ENCODE measurements at regions not wholly inside any gene's neighbourhood (a gene's known extent, or its start where the extent isn't known, plus 50 kb on each side); places are given as distances from the start of the nearest gene placed in this dataset.
"Not testable (repeated sequence)": the region's sequence is repeated elsewhere in the genome, so short reads cannot be mapped to it uniquely, and the experiment has no call there.

GRCh38 chr14:98915625-98916024, 356.4 kb downstream of the BCL11B start:
- no peak for DNase-seq

DNA sequence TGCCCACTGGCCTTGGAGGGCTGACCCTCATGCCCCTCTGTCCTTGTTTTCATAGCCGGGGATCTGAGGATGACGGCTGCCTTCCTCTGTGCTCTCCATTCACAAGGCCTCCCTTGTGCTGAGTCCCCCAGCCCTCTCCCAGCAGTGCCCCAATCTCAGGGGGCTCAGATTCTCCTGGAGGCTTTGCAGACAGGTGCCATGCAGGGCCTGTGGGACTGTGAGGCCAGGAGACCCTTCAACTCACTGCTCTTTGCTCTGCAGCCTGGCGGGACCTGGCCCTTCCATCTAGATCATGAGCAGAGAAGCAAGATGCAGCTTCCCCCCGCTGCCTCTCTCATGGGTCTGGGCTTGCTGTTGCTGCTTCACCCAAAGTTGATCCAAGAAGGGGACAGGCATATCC, 356.0 kb downstream of the BCL11B start:
- no peak for DNase-seq

DNA sequence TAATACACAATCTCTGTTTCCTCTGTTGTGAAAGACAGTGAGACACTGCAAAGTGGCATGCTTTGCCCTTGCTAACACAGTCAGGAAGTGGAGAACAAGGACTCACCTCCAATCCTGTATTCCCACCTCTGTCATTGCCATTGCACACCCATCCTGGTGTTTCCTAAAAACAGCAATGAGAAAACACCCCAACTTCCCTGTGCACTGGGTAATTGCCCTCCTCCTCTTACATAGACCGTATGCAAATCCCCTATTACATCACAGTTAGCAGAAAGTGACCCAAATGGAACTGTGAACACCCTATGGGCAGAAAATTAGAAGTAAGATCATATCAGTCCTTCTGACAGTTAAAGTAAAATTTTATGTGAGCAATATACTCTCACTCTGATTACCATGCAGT, 355.5 kb downstream of the BCL11B start:
- DNase-seq, result no peak

GRCh38 chr14:98919434-98919833, 352.6 kb downstream of the BCL11B start:
- DNase-seq, result no peak

- not testable (repeated sequence) for DNase-seq
Observed at GRCh38 chr14:98921306-98921705, 350.7 kb downstream of the BCL11B start.

DNA sequence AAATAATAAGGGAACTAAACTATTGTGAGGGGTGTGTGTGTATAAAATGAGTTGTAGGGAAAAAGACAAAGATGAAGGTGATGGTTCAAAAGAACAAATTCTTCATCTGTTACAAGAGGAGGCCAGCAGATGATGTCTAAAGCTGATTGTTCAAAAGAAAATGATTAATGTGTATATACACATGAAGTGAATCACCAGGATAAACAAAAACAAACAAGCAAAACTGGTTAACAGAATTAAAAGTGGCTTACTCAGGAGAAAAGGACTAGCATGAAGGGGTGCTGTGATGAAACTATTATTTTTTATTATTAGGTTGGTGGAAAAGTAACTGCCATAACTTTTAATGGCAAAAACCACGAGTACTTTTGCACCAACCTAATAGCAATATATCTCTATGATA, 348.4 kb downstream of the BCL11B start:
- DNase-seq, result no peak

DNA sequence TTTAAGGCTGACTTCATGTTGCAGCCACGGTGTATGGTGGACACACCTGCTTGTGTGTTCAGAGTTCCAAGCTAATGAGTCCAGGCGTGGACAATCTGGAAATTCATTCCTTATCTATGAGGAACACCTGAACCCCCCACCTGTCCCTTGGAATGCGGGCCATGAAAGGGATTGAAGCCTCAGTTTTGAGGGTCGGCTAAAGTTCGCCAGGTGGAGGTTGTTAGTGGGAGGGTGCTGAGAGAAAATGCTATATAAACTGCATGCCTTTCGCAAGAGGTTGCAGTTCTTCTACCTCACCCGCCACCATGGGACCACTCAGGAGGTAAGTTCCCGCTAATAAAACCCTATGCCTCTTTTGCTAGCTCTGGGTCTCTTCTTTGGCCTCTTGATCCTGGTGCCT, 348.0 kb downstream of the BCL11B start:
- DNase-seq, result no peak

- no peak for DNase-seq
Observed at GRCh38 chr14:98925354-98926040, 346.5 kb downstream of the BCL11B start.

DNA sequence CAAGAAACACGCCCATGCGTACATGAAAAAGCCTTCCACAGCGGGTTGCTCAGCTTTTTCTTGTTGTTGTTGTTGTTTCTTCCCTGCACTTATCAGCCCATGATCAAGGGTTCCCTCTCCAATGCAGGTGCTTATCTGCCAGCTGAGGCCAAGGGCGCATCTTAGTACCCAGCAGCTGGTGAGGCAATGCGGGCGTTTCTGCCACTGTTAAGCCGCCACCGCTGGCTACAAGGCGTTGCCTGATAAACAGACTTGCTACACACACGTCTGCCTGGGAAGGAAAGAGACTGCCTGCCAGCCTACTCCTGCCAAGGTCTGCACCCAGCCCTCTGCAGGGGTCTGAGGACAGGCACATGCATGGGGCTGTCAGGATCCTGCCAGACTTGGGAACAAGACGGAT, 345.9 kb downstream of the BCL11B start:
- no peak for DNase-seq

DNA sequence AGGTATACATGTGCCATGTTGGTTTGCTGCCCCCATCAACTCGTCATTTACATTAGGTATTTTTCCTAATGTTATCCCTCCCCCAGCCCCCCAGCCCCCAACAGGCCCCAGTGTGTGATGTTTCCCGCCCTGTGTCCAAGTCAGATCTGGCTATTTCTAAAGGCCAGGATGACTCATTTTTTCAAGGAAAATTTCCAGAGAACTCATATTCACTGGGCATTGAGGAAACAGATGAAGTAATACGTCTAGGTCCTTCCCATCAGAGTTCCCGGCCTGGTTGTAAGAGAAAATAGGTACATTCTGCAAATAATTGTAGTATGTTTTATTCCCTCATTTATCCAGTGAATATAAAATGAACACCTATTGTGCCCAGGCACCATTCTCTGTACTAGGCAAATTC, 345.2 kb downstream of the BCL11B start:
- no peak for DNase-seq

- no peak for DNase-seq
Observed at GRCh38 chr14:98927986-98928385, 344.0 kb downstream of the BCL11B start.

- no peak for DNase-seq
Observed at GRCh38 chr14:98928418-98928817, 343.6 kb downstream of the BCL11B start.

DNA sequence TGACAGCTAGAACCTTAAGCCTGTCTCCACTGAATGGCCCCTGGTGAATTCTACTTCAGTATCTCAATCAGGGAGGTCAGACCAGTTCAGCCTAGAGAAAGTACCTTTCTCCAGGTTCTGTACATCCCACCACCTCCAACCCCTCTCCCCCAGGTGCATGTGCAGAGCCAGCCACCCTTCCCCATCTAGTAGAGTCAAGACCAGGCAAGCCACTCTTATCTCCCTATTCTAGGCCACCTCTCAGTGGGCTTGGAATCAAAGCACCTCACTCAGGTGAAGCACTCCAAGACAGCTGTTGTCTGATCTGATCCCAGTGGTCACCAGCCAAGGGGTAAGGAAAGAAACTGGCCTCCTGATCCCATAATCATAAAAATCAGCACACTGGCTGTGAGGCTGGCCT, 340.9 kb downstream of the BCL11B start:
- no peak for DNase-seq

- no peak for DNase-seq
Observed at GRCh38 chr14:98931911-98932310, 340.1 kb downstream of the BCL11B start.

- no peak for DNase-seq
Observed at GRCh38 chr14:98932431-98933325, 339.3 kb downstream of the BCL11B start.

DNA sequence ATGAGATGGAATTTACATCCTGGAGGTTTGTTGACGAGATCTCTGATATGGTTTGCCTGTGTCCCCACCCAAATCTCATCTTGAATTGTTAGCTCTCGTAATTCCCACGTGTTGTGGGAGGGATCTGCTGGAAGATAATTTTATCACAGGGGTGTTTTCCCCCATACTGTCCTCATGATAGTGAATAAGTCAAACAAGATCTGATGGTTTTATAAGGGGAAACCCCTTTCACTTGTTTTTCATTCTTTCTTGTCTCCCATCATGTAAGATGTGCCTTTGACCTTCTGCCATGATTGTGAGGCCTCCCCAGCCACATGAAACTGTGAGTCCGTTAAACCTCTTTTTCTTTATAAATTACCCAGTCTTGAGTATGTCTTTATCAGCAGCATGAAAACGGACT, 337.4 kb downstream of the BCL11B start:
- DNase-seq, result not testable (repeated sequence)

- no peak for DNase-seq
Observed at GRCh38 chr14:98935921-98936320, 336.1 kb downstream of the BCL11B start.

DNA sequence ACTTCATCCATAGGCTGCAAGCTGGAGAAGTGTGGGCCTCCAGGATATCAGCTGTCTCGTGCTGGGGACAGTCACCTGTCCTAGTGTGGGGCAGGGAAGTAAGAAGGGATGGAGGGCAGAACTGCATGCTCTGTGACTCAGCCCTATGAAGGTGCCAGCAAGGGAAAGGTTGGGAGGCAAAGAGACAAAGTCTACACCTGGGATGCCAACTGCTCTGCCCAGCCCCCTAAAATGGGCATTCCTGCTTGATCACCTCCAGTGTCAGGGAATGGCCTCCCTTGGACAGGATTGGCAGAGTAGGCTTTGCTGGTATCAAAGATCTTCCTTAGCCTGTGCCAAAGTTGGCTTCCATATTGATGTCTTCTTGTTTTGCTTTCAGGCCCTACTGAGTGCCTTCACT, 335.0 kb downstream of the BCL11B start:
- DNase-seq, result no peak

GRCh38 chr14:98937712-98938505, 334.1 kb downstream of the BCL11B start:
- DNase-seq, result no peak

- no peak for DNase-seq
Observed at GRCh38 chr14:98940693-98941437, 331.1 kb downstream of the BCL11B start.

DNA sequence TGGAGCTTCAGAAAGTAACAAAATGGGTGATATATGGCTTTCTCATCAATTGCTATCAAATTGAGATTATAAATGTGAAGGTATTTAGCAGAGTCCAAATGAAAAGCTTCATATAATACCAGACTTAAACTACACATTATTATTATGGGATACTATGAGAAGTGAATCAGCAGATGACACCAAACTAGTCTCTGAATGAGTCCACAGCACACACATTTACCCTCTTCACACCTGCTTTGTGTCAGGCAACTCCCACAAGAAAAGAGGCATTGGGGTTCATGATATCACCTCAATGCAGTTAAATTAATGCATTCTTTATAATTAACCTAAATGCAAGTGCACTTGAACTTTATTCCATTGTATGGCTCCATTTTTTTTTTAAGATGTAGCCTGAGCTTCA, 330.5 kb downstream of the BCL11B start:
- DNase-seq, result no peak

DNA sequence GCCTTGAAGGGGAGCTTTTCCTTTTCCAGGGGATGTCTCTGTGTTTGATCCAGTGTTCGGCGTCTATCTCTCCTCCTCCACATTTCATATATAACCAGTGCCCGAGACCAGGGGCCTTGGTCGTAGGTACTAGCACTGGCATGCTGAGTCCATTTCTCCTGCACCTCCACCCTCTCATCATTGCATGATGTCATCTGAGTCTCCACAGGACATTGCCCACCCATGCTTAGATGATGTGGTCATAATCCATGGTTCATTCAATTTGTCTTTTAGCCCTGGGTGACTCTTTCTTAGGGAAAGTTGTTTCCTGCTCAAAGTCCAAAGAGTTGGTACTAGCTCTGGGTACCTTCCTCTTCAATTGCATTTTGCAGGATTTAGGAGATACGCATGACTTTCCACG, 328.1 kb downstream of the BCL11B start:
- DNase-seq, result no peak

DNA sequence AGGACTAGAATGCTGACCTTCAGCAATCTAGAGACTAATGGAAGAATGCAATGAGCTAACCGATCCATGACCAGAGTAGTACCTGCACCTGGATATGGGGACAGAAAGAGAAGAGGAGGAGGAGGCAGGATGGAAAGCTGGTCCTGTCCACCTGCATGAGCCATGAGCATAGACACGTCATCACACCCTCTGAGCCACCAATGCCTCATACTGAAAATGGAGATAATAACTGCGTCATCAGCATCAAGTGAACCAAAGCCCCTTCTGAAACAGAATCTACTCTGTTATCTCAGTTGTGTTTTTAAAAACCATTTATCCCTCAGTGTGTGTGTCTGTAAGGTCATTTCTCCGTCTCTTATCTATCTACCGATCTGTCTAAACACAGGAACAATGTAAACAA, 327.0 kb downstream of the BCL11B start:
- DNase-seq, result no peak
